ENCODE measurements at regions not wholly inside any gene's neighbourhood (a gene's known extent, or its start where the extent isn't known, plus 50 kb on each side); places are given as distances from the start of the nearest gene placed in this dataset.

DNA sequence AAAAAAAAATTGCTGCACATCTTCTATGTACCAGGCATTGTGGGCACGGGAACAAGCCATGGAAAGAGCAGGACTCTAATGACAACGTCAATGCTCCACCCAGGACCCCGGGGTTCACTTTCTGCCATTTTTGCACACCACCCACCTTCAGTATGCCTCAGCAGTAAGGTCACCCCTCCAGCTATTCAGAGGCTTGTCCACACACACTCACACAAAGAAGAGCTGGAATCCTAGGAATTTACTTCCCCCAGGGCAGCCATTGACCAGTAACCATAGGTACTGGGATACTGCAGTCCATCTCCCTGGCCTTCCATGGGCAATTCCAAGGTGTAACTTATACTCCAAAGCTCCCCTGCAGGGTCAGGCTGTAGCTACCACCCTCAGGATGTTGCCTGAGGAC is 170.8 kb downstream of the SUCLG1 start:
- Mint-ChIP-seq H3K27me3 (peaks cover 27% of the 10 kb centered on the region), H3K27ac (no peak overlapping the region), H3K4me3 (no peak overlapping the region), H3K9me3 (no peaks in the 10 kb centered on the region), H3K4me1 (ENCODE audit: low read depth) (no peaks in the 10 kb centered on the region), H3K36me3 (ENCODE audit: low read depth) (no peaks in the 10 kb centered on the region)
- DNase-seq (no peak), ATAC-seq (ENCODE audit: poor library complexity) (no peak)
- TF ChIP-seq, protein P1, sequence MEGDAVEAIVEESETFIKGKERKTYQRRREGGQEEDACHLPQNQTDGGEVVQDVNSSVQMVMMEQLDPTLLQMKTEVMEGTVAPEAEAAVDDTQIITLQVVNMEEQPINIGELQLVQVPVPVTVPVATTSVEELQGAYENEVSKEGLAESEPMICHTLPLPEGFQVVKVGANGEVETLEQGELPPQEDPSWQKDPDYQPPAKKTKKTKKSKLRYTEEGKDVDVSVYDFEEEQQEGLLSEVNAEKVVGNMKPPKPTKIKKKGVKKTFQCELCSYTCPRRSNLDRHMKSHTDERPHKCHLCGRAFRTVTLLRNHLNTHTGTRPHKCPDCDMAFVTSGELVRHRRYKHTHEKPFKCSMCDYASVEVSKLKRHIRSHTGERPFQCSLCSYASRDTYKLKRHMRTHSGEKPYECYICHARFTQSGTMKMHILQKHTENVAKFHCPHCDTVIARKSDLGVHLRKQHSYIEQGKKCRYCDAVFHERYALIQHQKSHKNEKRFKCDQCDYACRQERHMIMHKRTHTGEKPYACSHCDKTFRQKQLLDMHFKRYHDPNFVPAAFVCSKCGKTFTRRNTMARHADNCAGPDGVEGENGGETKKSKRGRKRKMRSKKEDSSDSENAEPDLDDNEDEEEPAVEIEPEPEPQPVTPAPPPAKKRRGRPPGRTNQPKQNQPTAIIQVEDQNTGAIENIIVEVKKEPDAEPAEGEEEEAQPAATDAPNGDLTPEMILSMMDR (IDR thresholded peaks at IDR 0.05) = no peak
- Histone ChIP-seq H3K27me3 (ENCODE audit: control insufficient read depth in 1 of 2, insufficient read depth in 2 of 2, low read length in 2 of 2) (peaks cover 3 to 6% of the 10 kb centered on the region in 2 experiments), H3K4me3 (ENCODE audit: low read length) (no peak overlapping the region), H3K4me1 (ENCODE audit: insufficient read depth, low read length) (no peaks in the 10 kb centered on the region), H3K36me3 (ENCODE audit: insufficient read depth, low read length) (no peaks in the 10 kb centered on the region), H3K9me3 (ENCODE audit: control insufficient read depth in 1 of 2, insufficient read depth in 1 of 2, low read length in 2 of 2) (peaks cover 0 to 5% of the 10 kb centered on the region in 2 experiments), H3K27ac (ENCODE audit: low read depth in 1 of 2, low read length in 2 of 2) (no peak overlapping the region)
- intact Hi-C loops (cut with DNase I, micrococcal nuclease) = no loop called here
- POLR2A ChIA-PET = no interaction called here
- CTCF ChIA-PET = no interaction called here

- TF ChIP-seq, protein P1 (IDR thresholded peaks at IDR 0.05) = no peak
- Mint-ChIP-seq H3K9me3 (no peaks in the 10 kb centered on the region), H3K4me1 (ENCODE audit: low read depth) (no peaks in the 10 kb centered on the region), H3K27me3 (peaks cover 27% of the 10 kb centered on the region), H3K4me3 (no peak overlapping the region), H3K27ac (no peak overlapping the region), H3K36me3 (ENCODE audit: low read depth) (no peaks in the 10 kb centered on the region)
- no peaks in the 10 kb centered on the region for H3K36me3 ChIP-seq (ENCODE audit: insufficient read depth, low read length)
- H3K4me1 ChIP-seq (ENCODE audit: insufficient read depth, low read length) = no peaks in the 10 kb centered on the region
- no peak overlapping the region for H3K4me3 ChIP-seq (ENCODE audit: low read length)
- POLR2A ChIA-PET = no interaction called here
- H3K27me3 ChIP-seq (ENCODE audit: control insufficient read depth in 1 of 2, insufficient read depth in 2 of 2, low read length in 2 of 2) = peaks cover 3 to 6% of the 10 kb centered on the region in 2 experiments
- intact Hi-C loops (cut with DNase I, micrococcal nuclease) = no loop called here
- peaks cover 0 to 5% of the 10 kb centered on the region in 2 experiments for H3K9me3 ChIP-seq (ENCODE audit: control insufficient read depth in 1 of 2, insufficient read depth in 1 of 2, low read length in 2 of 2)
- H3K27ac ChIP-seq (ENCODE audit: low read depth in 1 of 2, low read length in 2 of 2) = no peak overlapping the region
- CTCF ChIA-PET = interaction anchor here (1.3 kb wide), 1 partner anchor 15 kb away, joined by 3 read pairs; no protein-coding TSS in a partner anchor
- DNase-seq (no peak), ATAC-seq (ENCODE audit: poor library complexity) (no peak)
Measured at GRCh38 chr2:84286878-84287277, 172.2 kb downstream of the SUCLG1 start.

DNA sequence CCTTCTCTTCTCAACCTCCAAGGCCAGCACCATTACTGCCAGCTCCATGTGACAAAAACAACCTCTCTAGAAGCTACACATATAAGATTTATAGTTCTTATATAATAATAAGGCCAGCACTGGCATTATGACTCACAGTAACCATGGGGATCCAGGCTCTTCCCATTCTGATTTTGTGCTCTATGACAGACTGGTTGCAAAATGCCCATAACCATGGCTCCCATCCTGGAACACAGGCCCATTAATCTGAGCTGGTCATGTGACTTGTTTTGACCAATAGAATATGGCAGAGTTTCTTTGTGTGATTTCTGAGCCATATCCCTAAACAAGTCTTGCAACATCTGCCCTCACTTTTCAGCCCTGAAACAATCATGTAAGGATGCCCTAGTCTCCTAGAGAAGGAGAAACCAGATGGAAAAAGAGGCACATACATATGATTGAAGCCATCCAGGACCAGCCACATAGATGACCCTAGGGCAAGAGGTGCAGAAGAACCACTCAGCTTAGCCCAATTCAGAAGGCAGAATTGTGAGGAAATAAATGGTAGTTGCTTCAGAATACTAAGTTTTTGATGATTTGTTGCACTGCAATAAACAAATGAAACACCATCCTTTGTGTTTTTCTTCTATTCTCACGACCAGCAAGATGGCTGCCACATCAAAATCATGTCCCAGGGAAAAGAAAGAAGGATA is 173.9 kb downstream of the SUCLG1 start:
- Mint-ChIP-seq H3K4me1 (ENCODE audit: low read depth) (no peaks in the 10 kb centered on the region), H3K4me3 (no peak overlapping the region), H3K9me3 (no peaks in the 10 kb centered on the region), H3K27me3 (peaks cover 22% of the 10 kb centered on the region), H3K36me3 (ENCODE audit: low read depth) (no peaks in the 10 kb centered on the region), H3K27ac (no peak overlapping the region)
- ChIA-PET CTCF (no interaction called here), POLR2A (no interaction called here)
- H3K27me3 ChIP-seq (ENCODE audit: control insufficient read depth in 1 of 2, insufficient read depth in 2 of 2, low read length in 2 of 2) = peaks cover 3 to 6% of the 10 kb centered on the region in 2 experiments
- H3K36me3 ChIP-seq (ENCODE audit: insufficient read depth, low read length) = no peaks in the 10 kb centered on the region
- intact Hi-C loops (cut with DNase I, micrococcal nuclease) = no loop called here
- ATAC-seq (ENCODE audit: poor library complexity) (no peak), DNase-seq (no peak)
- no peak overlapping the region for H3K27ac ChIP-seq (ENCODE audit: low read depth in 1 of 2, low read length in 2 of 2)
- H3K4me1 ChIP-seq (ENCODE audit: insufficient read depth, low read length) = no peaks in the 10 kb centered on the region
- no peak overlapping the region for H3K4me3 ChIP-seq (ENCODE audit: low read length)
- TF ChIP-seq, protein P1 (IDR thresholded peaks at IDR 0.05) = no peak
- H3K9me3 ChIP-seq (ENCODE audit: control insufficient read depth in 1 of 2, insufficient read depth in 1 of 2, low read length in 2 of 2) = no peaks in the 10 kb centered on the region
